Right lobe of liver (tissue), 4 donors: ENCODE measurements at regions not wholly inside any gene's neighbourhood (a gene's known extent, or its start where the extent isn't known, plus 50 kb on each side); places are given as distances from the start of the nearest gene placed in this dataset.

Experiments
- POLR2A ChIP-seq: fragments of 450-650 bp; IDR thresholded peaks from one replicate; pipeline ENCODE4 v1.6.1; 2017; ENCODE audit warnings: antibody characterized with exemption, mild to moderate bottlenecking
- TF ChIP-seq, protein P1 (sequence below), 4 donors: fragments of 200-600 bp in 3 of 4; fragments of 450-650 bp in 1 of 4; IDR thresholded peaks; one replicate each; pipeline versions ENCODE4 v1.5.1 to v1.8.0; 2016 to 2022; ENCODE audit warnings: antibody characterized with exemption in 4 of 4, mild to moderate bottlenecking in 2 of 4
- donor health status: DM: no; HTN: no; CAD: no.
- donor health status: DM: no; HTN: no; CAD: no.
- donor health status: DM: no; HTN: yes; CAD: no.

DNA sequence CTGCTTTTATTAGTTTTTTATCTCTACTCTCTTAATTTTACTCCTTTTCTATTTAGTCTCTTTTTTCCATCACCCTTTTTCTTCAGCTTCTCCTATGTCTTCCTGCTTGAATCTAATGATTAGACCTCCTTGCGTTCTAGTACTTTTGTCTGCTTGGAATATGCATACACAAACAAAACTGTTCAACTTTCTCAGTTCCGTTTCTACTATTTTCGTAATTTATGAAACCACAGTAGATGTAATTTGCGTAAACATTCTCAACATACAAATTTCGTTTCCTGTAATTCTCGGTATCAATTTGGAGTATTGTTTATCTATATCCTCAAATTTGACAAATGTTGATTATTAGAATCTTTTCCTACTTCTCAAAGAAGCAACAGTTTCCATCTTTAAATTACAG is 772.5 kb downstream of the USP25 start:
- TF ChIP-seq, protein P1, sequence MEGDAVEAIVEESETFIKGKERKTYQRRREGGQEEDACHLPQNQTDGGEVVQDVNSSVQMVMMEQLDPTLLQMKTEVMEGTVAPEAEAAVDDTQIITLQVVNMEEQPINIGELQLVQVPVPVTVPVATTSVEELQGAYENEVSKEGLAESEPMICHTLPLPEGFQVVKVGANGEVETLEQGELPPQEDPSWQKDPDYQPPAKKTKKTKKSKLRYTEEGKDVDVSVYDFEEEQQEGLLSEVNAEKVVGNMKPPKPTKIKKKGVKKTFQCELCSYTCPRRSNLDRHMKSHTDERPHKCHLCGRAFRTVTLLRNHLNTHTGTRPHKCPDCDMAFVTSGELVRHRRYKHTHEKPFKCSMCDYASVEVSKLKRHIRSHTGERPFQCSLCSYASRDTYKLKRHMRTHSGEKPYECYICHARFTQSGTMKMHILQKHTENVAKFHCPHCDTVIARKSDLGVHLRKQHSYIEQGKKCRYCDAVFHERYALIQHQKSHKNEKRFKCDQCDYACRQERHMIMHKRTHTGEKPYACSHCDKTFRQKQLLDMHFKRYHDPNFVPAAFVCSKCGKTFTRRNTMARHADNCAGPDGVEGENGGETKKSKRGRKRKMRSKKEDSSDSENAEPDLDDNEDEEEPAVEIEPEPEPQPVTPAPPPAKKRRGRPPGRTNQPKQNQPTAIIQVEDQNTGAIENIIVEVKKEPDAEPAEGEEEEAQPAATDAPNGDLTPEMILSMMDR (IDR thresholded peaks at IDR 0.05) = no peak
- no peak for TF ChIP-seq POLR2A
